ENCODE measurements at regions not wholly inside any gene's neighbourhood (a gene's known extent, or its start where the extent isn't known, plus 50 kb on each side); places are given as distances from the start of the nearest gene placed in this dataset.
"Not testable (repeated sequence)": the region's sequence is repeated elsewhere in the genome, so short reads cannot be mapped to it uniquely, and the experiment has no call there.

- DNase-seq (ENCODE audit: insufficient read length, low spot score) (no peak), FAIRE-seq (no peak)
- TF ChIP-seq POLR2A (IDR thresholded peaks at IDR 0.05; ENCODE audit: low read depth, low read length) (no peak), SPI1 (IDR thresholded peaks at IDR 0.05; ENCODE audit: low read depth, low read length) (no peak), POLR2AphosphoS5 (IDR thresholded peaks at IDR 0.05; ENCODE audit: low read depth, low read length) (no peak), TAF1 (IDR thresholded peaks at IDR 0.05; ENCODE audit: low read depth, low read length) (no peak), PAX5 (IDR thresholded peaks at IDR 0.05; ENCODE audit: insufficient read depth, low read length, severe bottlenecking) (no peak), POU2F2 (IDR thresholded peaks at IDR 0.05; ENCODE audit: low read depth, low read length) (no peak)
Observed at GRCh38 chr12:131471271-131471905, 239.5 kb upstream of the SFSWAP start.

GRCh38 chr12:131471946-131472732 lies 238.8 kb upstream of the SFSWAP start:
- no peak for FAIRE-seq
- TF ChIP-seq TAF1 (IDR thresholded peaks at IDR 0.05; ENCODE audit: low read depth, low read length) (no peak), SPI1 (IDR thresholded peaks at IDR 0.05; ENCODE audit: low read depth, low read length) (no peak), POLR2AphosphoS5 (IDR thresholded peaks at IDR 0.05; ENCODE audit: low read depth, low read length) (no peak), PAX5 (IDR thresholded peaks at IDR 0.05; ENCODE audit: insufficient read depth, low read length, severe bottlenecking) (no peak), POU2F2 (IDR thresholded peaks at IDR 0.05; ENCODE audit: low read depth, low read length) (no peak), POLR2A (IDR thresholded peaks at IDR 0.05; ENCODE audit: low read depth, low read length) (no peak)
- no peak for DNase-seq (ENCODE audit: insufficient read length, low spot score)

GRCh38 chr12:131473261-131473660 lies 237.6 kb upstream of the SFSWAP start:
- DNase-seq (ENCODE audit: insufficient read length, low spot score), result no peak
- TF ChIP-seq POLR2AphosphoS5 (IDR thresholded peaks at IDR 0.05; ENCODE audit: low read depth, low read length), result no peak
- TF ChIP-seq TAF1 (IDR thresholded peaks at IDR 0.05; ENCODE audit: low read depth, low read length), result no peak
- TF ChIP-seq POU2F2 (IDR thresholded peaks at IDR 0.05; ENCODE audit: low read depth, low read length), result no peak
- no peak for TF ChIP-seq PAX5 (IDR thresholded peaks at IDR 0.05; ENCODE audit: insufficient read depth, low read length, severe bottlenecking)
- TF ChIP-seq POLR2A (IDR thresholded peaks at IDR 0.05; ENCODE audit: low read depth, low read length), result no peak
- TF ChIP-seq SPI1 (IDR thresholded peaks at IDR 0.05; ENCODE audit: low read depth, low read length), result no peak

GRCh38 chr12:131473741-131474709 lies 236.9 kb upstream of the SFSWAP start:
- peak; percentile 41 for FAIRE-seq
- no peak for DNase-seq (ENCODE audit: insufficient read length, low spot score)
- TF ChIP-seq TAF1 (IDR thresholded peaks at IDR 0.05; ENCODE audit: low read depth, low read length) (no peak), PAX5 (IDR thresholded peaks at IDR 0.05; ENCODE audit: insufficient read depth, low read length, severe bottlenecking) (no peak), POLR2A (IDR thresholded peaks at IDR 0.05; ENCODE audit: low read depth, low read length) (no peak), POU2F2 (IDR thresholded peaks at IDR 0.05; ENCODE audit: low read depth, low read length) (no peak), POLR2AphosphoS5 (IDR thresholded peaks at IDR 0.05; ENCODE audit: low read depth, low read length) (no peak)

More at GRCh38 chr12:131473261-131473660, 237.6 kb upstream of the SFSWAP start:
- FAIRE-seq, result no peak

GRCh38 chr12:131475012-131475411 lies 235.9 kb upstream of the SFSWAP start:
- not testable (repeated sequence) for FAIRE-seq; DNase-seq (ENCODE audit: insufficient read length, low spot score)

- FAIRE-seq (peak; percentile 97), DNase-seq (ENCODE audit: insufficient read length, low spot score) (no peak)
- TF ChIP-seq POLR2AphosphoS5 (IDR thresholded peaks at IDR 0.05; ENCODE audit: low read depth, low read length), result no peak
- TF ChIP-seq TAF1 (IDR thresholded peaks at IDR 0.05; ENCODE audit: low read depth, low read length), result no peak
- no peak for TF ChIP-seq SPI1 (IDR thresholded peaks at IDR 0.05; ENCODE audit: low read depth, low read length)
- TF ChIP-seq PAX5 (IDR thresholded peaks at IDR 0.05; ENCODE audit: insufficient read depth, low read length, severe bottlenecking), result no peak
- no peak for TF ChIP-seq POLR2A (IDR thresholded peaks at IDR 0.05; ENCODE audit: low read depth, low read length)
- no peak for TF ChIP-seq POU2F2 (IDR thresholded peaks at IDR 0.05; ENCODE audit: low read depth, low read length)
Observed at GRCh38 chr12:131477613-131478012, 233.3 kb upstream of the SFSWAP start.

- no peak for DNase-seq (ENCODE audit: insufficient read length, low spot score)
- no peak for TF ChIP-seq PAX5 (IDR thresholded peaks at IDR 0.05; ENCODE audit: insufficient read depth, low read length, severe bottlenecking)
- no peak for TF ChIP-seq TAF1 (IDR thresholded peaks at IDR 0.05; ENCODE audit: low read depth, low read length)
- no peak for TF ChIP-seq POU2F2 (IDR thresholded peaks at IDR 0.05; ENCODE audit: low read depth, low read length)
- no peak for TF ChIP-seq SPI1 (IDR thresholded peaks at IDR 0.05; ENCODE audit: low read depth, low read length)
- no peak for TF ChIP-seq POLR2A (IDR thresholded peaks at IDR 0.05; ENCODE audit: low read depth, low read length)
- TF ChIP-seq POLR2AphosphoS5 (IDR thresholded peaks at IDR 0.05; ENCODE audit: low read depth, low read length), result no peak
- FAIRE-seq, result no peak
Observed at GRCh38 chr12:131478468-131478867, 232.4 kb upstream of the SFSWAP start.

- no peak for DNase-seq (ENCODE audit: insufficient read length, low spot score)
- TF ChIP-seq TAF1 (IDR thresholded peaks at IDR 0.05; ENCODE audit: low read depth, low read length) (no peak), PAX5 (IDR thresholded peaks at IDR 0.05; ENCODE audit: insufficient read depth, low read length, severe bottlenecking) (no peak), POLR2A (IDR thresholded peaks at IDR 0.05; ENCODE audit: low read depth, low read length) (no peak), SPI1 (IDR thresholded peaks at IDR 0.05; ENCODE audit: low read depth, low read length) (no peak), POU2F2 (IDR thresholded peaks at IDR 0.05; ENCODE audit: low read depth, low read length) (no peak), POLR2AphosphoS5 (IDR thresholded peaks at IDR 0.05; ENCODE audit: low read depth, low read length) (no peak)
- no peak for FAIRE-seq
Observed at GRCh38 chr12:131482199-131482598, 228.7 kb upstream of the SFSWAP start.

GRCh38 chr12:131482686-131483085 lies 228.2 kb upstream of the SFSWAP start:
- TF ChIP-seq SPI1 (IDR thresholded peaks at IDR 0.05; ENCODE audit: low read depth, low read length) (no peak), POU2F2 (IDR thresholded peaks at IDR 0.05; ENCODE audit: low read depth, low read length) (no peak), POLR2A (IDR thresholded peaks at IDR 0.05; ENCODE audit: low read depth, low read length) (no peak), PAX5 (IDR thresholded peaks at IDR 0.05; ENCODE audit: insufficient read depth, low read length, severe bottlenecking) (no peak), TAF1 (IDR thresholded peaks at IDR 0.05; ENCODE audit: low read depth, low read length) (no peak), POLR2AphosphoS5 (IDR thresholded peaks at IDR 0.05; ENCODE audit: low read depth, low read length) (no peak)
- no peak for FAIRE-seq
- no peak for DNase-seq (ENCODE audit: insufficient read length, low spot score)

Data from GM12891 (cell line).